PFSK-1 (cell line): ENCODE measurements at regions not wholly inside any gene's neighbourhood (a gene's known extent, or its start where the extent isn't known, plus 50 kb on each side); places are given as distances from the start of the nearest gene placed in this dataset.

ENCODE experiments used
- FOXP2 ChIP-seq: optimal IDR thresholded peaks from 2 replicates; pipeline ENCODE3; 2011; ENCODE audit warnings: borderline replicate concordance, control low read depth, inconsistent platforms; ENCODE audit not compliant: insufficient read depth; ENCODE audit errors: extremely low read length, extremely low read depth
- POLR2AphosphoS5 ChIP-seq: IDR thresholded peaks from 2 replicates; pipeline ENCODE4 v1.6.1; 2012; ENCODE audit warnings: low read depth, mild to moderate bottlenecking, control low read depth, low read length, moderate library complexity
- SIN3A ChIP-seq: IDR thresholded peaks from 2 replicates; pipeline ENCODE4 v1.6.1; 2012; ENCODE audit warnings: mild to moderate bottlenecking, low read length, moderate library complexity, borderline replicate concordance; ENCODE audit not compliant: insufficient read depth
- TAF1 ChIP-seq: IDR thresholded peaks from 2 replicates; pipeline ENCODE4 v1.6.1; 2012; ENCODE audit warnings: low read length, control low read depth, borderline replicate concordance; ENCODE audit not compliant: insufficient read depth
- TF ChIP-seq, protein P1 (sequence below), 2 experiments: IDR thresholded peaks; 2 replicates each; pipeline versions ENCODE4 v1.6.1 to v1.8.0; 2011 to 2012; ENCODE audit warnings: low read depth in 2 of 2, low read length in 2 of 2, control low read depth in 1 of 2, inconsistent platforms in 1 of 2, mild to moderate bottlenecking in 1 of 2, moderate library complexity in 1 of 2; ENCODE audit not compliant: insufficient read depth in 1 of 2

DNA sequence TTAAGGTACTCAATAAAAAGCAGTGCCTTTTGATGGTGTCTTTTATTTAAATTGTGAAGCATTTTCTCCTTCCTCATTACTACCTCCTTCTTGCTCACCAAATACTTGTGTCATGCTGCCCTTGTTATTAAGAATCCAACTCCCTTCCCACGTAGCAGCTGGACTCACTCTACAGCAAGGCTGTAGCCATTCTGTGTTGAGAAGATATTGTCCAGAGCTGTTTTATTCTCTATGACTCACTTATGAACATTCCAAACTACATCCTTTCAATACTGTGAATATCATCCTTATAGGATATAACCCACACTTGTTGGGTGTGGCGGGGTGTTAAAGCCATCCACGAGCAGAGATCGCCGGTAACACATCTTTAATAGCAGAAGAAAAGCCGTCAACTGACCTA is 1671.5 kb upstream of the SLC10A2 start:
- TF ChIP-seq POLR2AphosphoS5 (no peak), TAF1 (no peak), FOXP2 (no peak), SIN3A (no peak)
- TF ChIP-seq, protein P1, sequence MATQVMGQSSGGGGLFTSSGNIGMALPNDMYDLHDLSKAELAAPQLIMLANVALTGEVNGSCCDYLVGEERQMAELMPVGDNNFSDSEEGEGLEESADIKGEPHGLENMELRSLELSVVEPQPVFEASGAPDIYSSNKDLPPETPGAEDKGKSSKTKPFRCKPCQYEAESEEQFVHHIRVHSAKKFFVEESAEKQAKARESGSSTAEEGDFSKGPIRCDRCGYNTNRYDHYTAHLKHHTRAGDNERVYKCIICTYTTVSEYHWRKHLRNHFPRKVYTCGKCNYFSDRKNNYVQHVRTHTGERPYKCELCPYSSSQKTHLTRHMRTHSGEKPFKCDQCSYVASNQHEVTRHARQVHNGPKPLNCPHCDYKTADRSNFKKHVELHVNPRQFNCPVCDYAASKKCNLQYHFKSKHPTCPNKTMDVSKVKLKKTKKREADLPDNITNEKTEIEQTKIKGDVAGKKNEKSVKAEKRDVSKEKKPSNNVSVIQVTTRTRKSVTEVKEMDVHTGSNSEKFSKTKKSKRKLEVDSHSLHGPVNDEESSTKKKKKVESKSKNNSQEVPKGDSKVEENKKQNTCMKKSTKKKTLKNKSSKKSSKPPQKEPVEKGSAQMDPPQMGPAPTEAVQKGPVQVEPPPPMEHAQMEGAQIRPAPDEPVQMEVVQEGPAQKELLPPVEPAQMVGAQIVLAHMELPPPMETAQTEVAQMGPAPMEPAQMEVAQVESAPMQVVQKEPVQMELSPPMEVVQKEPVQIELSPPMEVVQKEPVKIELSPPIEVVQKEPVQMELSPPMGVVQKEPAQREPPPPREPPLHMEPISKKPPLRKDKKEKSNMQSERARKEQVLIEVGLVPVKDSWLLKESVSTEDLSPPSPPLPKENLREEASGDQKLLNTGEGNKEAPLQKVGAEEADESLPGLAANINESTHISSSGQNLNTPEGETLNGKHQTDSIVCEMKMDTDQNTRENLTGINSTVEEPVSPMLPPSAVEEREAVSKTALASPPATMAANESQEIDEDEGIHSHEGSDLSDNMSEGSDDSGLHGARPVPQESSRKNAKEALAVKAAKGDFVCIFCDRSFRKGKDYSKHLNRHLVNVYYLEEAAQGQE (IDR thresholded peaks at IDR 0.05; ENCODE audit: insufficient read depth in 1 of 2, low read depth in 2 of 2, low read length in 2 of 2) = no peak

DNA sequence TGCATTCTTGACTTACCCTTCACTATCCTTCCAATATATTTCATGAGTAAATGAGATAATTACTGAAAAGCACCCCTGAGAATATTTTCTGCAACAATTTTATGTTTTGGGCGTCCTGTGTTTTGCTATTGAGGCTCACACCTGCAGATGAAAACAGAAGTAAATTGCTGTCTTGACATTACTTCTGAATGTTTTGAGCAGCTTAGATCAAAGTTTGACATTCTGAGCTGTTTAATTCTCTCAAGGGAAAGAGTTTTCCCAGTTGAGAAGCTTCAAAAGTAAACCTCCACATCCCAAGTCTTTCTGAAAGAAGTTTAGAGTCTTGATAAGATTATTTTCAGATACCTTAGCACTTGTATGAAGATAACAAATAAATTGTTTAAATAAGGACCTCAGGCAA is 1667.2 kb upstream of the SLC10A2 start:
- TF ChIP-seq TAF1 (no peak), SIN3A (no peak), FOXP2 (no peak), POLR2AphosphoS5 (no peak)
- TF ChIP-seq, protein P1 (IDR thresholded peaks at IDR 0.05; ENCODE audit: insufficient read depth in 1 of 2, low read depth in 2 of 2, low read length in 2 of 2) = no peak

DNA sequence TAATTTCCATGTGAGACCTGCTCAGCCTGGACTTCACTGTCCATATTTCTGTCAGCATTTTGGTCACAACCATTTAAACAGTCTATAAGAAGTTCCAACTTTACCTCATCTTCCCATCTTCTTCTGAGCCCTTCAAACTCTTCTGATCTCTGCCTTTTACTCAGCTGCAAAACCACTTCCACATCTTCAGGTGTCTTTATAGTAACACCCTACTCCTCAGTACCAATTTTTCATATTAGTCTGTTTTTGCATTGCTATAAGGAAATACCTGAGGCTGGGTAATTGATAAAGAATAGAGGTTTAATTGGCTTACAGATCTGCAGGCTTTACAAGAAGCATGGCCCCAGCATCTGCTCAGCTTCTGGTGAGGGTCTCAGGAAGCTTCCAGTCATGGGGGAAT is 1648.9 kb upstream of the SLC10A2 start:
- TF ChIP-seq, protein P1 (IDR thresholded peaks at IDR 0.05; ENCODE audit: insufficient read depth in 1 of 2, low read depth in 2 of 2, low read length in 2 of 2) = no peak
- no peak for TF ChIP-seq TAF1
- TF ChIP-seq SIN3A = no peak
- no peak for TF ChIP-seq FOXP2
- TF ChIP-seq POLR2AphosphoS5 = no peak

DNA sequence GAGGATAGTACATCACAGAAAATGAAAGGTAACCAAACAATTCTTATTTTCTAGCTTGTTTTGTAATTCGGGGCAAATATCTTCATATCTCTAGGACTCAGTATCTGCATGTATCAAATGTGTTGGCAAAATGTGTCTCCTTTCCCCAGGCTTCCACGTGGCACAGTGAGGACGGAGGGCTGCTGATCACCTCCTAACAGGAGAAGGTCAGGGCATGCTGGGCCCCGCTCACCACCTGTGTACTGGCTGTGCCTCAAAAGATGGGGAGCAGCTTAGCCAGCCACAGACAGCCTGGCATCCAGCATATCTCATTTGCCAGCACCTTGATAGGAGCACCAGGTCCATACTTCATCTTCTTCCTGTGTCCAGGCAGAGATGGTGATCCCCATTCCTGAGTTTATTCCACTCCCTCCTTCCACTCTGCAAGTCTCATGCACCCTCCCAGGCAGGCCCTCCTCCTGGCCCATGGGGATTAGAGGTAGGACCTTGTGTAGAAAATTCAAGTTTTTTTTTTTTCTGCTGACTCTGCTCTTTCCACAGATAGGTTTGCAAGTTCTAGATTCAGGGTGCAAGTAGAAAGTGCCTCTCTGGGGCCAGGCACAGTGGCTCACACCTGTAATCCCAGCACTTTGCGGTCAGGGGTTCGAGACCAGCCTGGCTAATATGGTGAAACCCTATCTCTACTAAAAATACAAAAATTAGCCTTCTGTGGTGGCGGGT is 1639.0 kb upstream of the SLC10A2 start:
- TF ChIP-seq, protein P1 (IDR thresholded peaks at IDR 0.05; ENCODE audit: insufficient read depth in 1 of 2, low read depth in 2 of 2, low read length in 2 of 2) = no peak
- TF ChIP-seq TAF1 (no peak), SIN3A (no peak), POLR2AphosphoS5 (no peak), FOXP2 (no peak)

DNA sequence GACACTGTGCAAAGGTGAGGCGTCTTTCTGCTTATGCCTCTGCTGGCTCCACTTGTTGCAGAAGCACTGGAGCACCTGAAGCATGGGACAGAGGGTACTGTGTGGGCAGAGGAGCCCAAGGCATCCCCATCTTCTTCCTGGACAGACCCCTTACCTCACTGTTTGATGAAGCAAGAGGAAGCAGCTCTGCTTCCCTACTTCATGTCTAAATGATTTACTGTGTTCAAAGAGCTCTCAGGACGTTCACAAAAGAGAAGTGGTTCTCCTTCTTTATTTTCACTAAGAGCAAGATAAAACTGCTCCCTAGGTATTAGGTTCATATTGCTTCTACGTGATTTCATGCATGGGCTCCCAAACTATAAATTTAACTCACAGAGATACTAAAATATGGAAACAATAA is 1635.4 kb upstream of the SLC10A2 start:
- TF ChIP-seq, protein P1 (IDR thresholded peaks at IDR 0.05; ENCODE audit: insufficient read depth in 1 of 2, low read depth in 2 of 2, low read length in 2 of 2) = no peak
- no peak for TF ChIP-seq TAF1
- TF ChIP-seq POLR2AphosphoS5 = no peak
- TF ChIP-seq FOXP2 = no peak
- TF ChIP-seq SIN3A = no peak
